Stomach (tissue), 4 donors: ENCODE measurements at regions not wholly inside any gene's neighbourhood (a gene's known extent, or its start where the extent isn't known, plus 50 kb on each side); places are given as distances from the start of the nearest gene placed in this dataset.

ENCODE experiments used
- CTCF ChIP-seq, 7 experiments: fragments of 450-650 bp in 4 of 7; fragments of 200-600 bp in 3 of 7; sonication (generic) in 3 of 7; IDR thresholded peaks; one replicate each; pipeline ENCODE4 v1.5.1; 2016 to 2019; ENCODE audit warnings: antibody characterized with exemption in 7 of 7, control low read depth in 2 of 7, mild to moderate bottlenecking in 1 of 7
- EP300 ChIP-seq: sonication (generic); formaldehyde crosslinking; IDR thresholded peaks from one replicate; pipeline ENCODE4 v1.6.1; 2017; ENCODE audit warnings: antibody characterized with exemption
- POLR2A ChIP-seq, 4 donors: fragments of 450-650 bp; IDR thresholded peaks; one replicate each; pipeline ENCODE4 v1.6.1; 2016; ENCODE audit warnings: antibody characterized with exemption in 4 of 4, control low read depth in 2 of 4, mild to moderate bottlenecking in 1 of 4, moderate library complexity in 1 of 4
- POLR2AphosphoS5 ChIP-seq, 3 donors: sonication (generic); formaldehyde crosslinking; IDR thresholded peaks; one replicate each; pipeline ENCODE4 v1.6.1; 2016; ENCODE audit warnings: antibody characterized with exemption in 3 of 3

GRCh38 chr18:4593895-4594294 is 138.8 kb upstream of the DLGAP1 start:
- no peak for TF ChIP-seq CTCF (IDR thresholded peaks at IDR 0.05)
- no peak for TF ChIP-seq EP300
- no peak for TF ChIP-seq POLR2A (IDR thresholded peaks at IDR 0.05)
- no peak for TF ChIP-seq POLR2AphosphoS5 (IDR thresholded peaks at IDR 0.05)
